H9 (cell line): ENCODE measurements at regions not wholly inside any gene's neighbourhood (a gene's known extent, or its start where the extent isn't known, plus 50 kb on each side); places are given as distances from the start of the nearest gene placed in this dataset.

Experiments
- DNase-seq: peaks from one replicate; pipeline ENCODE4 v3.0.0-alpha.2; 2017
- H2AFZ ChIP-seq: one replicate; pipeline ENCODE4 v1.6.1; 2013; ENCODE audit warnings: mild to moderate bottlenecking, low read length, control low read depth, moderate library complexity
- H2AK5ac ChIP-seq: 2 replicates; pipeline ENCODE4 v1.6.1; 2013; ENCODE audit warnings: low read length, control low read depth, mixed read lengths; ENCODE audit not compliant: insufficient read length
- H2BK120ac ChIP-seq: one replicate; pipeline ENCODE4 v1.6.1; 2013; ENCODE audit warnings: low read depth, mild to moderate bottlenecking, low read length, control low read depth, inconsistent platforms; ENCODE audit not compliant: poor library complexity, severe bottlenecking
- H2BK12ac ChIP-seq: 2 replicates; pipeline ENCODE4 v1.6.1; 2013; ENCODE audit warnings: low read length, control low read depth, mixed read lengths, low read depth; ENCODE audit not compliant: insufficient read length
- H2BK15ac ChIP-seq: 2 replicates; pipeline ENCODE4 v1.6.1; 2013; ENCODE audit warnings: low read depth, low read length, control low read depth
- H2BK20ac ChIP-seq: one replicate; pipeline ENCODE4 v1.6.1; 2013; ENCODE audit warnings: low read depth, mild to moderate bottlenecking, low read length, control low read depth, inconsistent platforms; ENCODE audit not compliant: poor library complexity, severe bottlenecking
- H2BK5ac ChIP-seq: 2 replicates; pipeline ENCODE4 v1.6.1; 2013; ENCODE audit warnings: low read length, control low read depth, mixed read lengths; ENCODE audit not compliant: insufficient read length
- H3K14ac ChIP-seq: 2 replicates; pipeline ENCODE4 v1.6.1; 2013; ENCODE audit warnings: low read length, control low read depth; ENCODE audit not compliant: insufficient read depth
- H3K18ac ChIP-seq: 2 replicates; pipeline ENCODE4 v1.6.1; 2013; ENCODE audit warnings: low read depth, mild to moderate bottlenecking, mixed read lengths, low read length, control low read depth; ENCODE audit not compliant: insufficient read length
- H3K23ac ChIP-seq: 2 replicates; pipeline ENCODE4 v1.6.1; 2013; ENCODE audit warnings: low read length, control low read depth, mixed read lengths, low read depth; ENCODE audit not compliant: insufficient read length
- H3K23me2 ChIP-seq: 2 replicates; pipeline ENCODE4 v1.6.1; 2013; ENCODE audit warnings: low read depth, mild to moderate bottlenecking, mixed read lengths, low read length, control low read depth; ENCODE audit not compliant: insufficient read length, poor library complexity, severe bottlenecking
- H3K27ac ChIP-seq: 2 replicates; pipeline ENCODE4 v1.5.1; 2013; ENCODE audit warnings: low read length, control low read depth, mixed read lengths, low read depth; ENCODE audit not compliant: insufficient read length
- H3K27me3 ChIP-seq: 2 replicates; pipeline ENCODE4 v1.6.1; 2013; ENCODE audit warnings: low read length, control low read depth, inconsistent platforms; ENCODE audit not compliant: insufficient read depth
- H3K4ac ChIP-seq: 2 replicates; pipeline ENCODE4 v1.6.1; 2013; ENCODE audit warnings: low read depth, mild to moderate bottlenecking, control low read depth, inconsistent platforms, low read length, moderate library complexity
- H3K4me1 ChIP-seq: 2 replicates; pipeline ENCODE4 v1.6.1; 2013; ENCODE audit warnings: low read length, control low read depth, inconsistent platforms; ENCODE audit not compliant: insufficient read depth
- H3K4me2 ChIP-seq: 2 replicates; pipeline ENCODE4 v1.6.1; 2013; ENCODE audit warnings: low read length, control low read depth, mixed read lengths; ENCODE audit not compliant: insufficient read length, insufficient read depth
- H3K56ac ChIP-seq: 2 replicates; pipeline ENCODE4 v1.6.1; 2013; ENCODE audit warnings: low read depth, mild to moderate bottlenecking, mixed read lengths, low read length, control low read depth; ENCODE audit not compliant: insufficient read length
- H3K79me1 ChIP-seq: 2 replicates; pipeline ENCODE4 v1.6.1; 2013; ENCODE audit warnings: low read depth, mild to moderate bottlenecking, moderate library complexity, low read length, control low read depth, inconsistent platforms; ENCODE audit not compliant: insufficient read depth, poor library complexity, severe bottlenecking
- H3K79me2 ChIP-seq: 2 replicates; pipeline ENCODE4 v1.6.1; 2013; ENCODE audit warnings: low read length, control low read depth, inconsistent platforms; ENCODE audit not compliant: insufficient read depth
- H3K9ac ChIP-seq: 2 replicates; pipeline ENCODE4 v1.6.1; 2013; ENCODE audit warnings: low read length, control low read depth, mixed read lengths; ENCODE audit not compliant: insufficient read length; ENCODE audit errors: extremely low read depth
- H3K9me3 ChIP-seq: one replicate; pipeline ENCODE4 v1.6.1; 2013; ENCODE audit warnings: low read depth, low read length, inconsistent platforms; ENCODE audit not compliant: control insufficient read depth
- H3T11ph ChIP-seq: one replicate; pipeline ENCODE4 v1.6.1; 2013; ENCODE audit warnings: mild to moderate bottlenecking, low read length, control low read depth, inconsistent platforms
- H4K20me1 ChIP-seq: one replicate; pipeline ENCODE4 v1.6.1; 2013; ENCODE audit not compliant: control insufficient read depth, insufficient read length, insufficient read depth
- H4K5ac ChIP-seq: 2 replicates; pipeline ENCODE4 v1.6.1; 2013; ENCODE audit warnings: low read depth, mild to moderate bottlenecking, mixed read lengths, low read length, control low read depth; ENCODE audit not compliant: insufficient read length
- H4K8ac ChIP-seq: replicated peaks from 2 replicates; pipeline ENCODE4 v1.6.1; 2013; ENCODE audit warnings: low read length, control low read depth, mixed read lengths, low read depth; ENCODE audit not compliant: insufficient read length
- H4K91ac ChIP-seq: 2 replicates; pipeline ENCODE4 v1.6.1; 2013; ENCODE audit warnings: low read depth, mild to moderate bottlenecking, moderate library complexity, mixed read lengths, low read length, control low read depth; ENCODE audit not compliant: insufficient read length
- H3K27ac Mint-ChIP-seq, 3 experiments: 2 replicates in 2 of 3; 3 replicates in 1 of 3; pipeline ENCODE4 v1.8.0; 2020 to 2021; ENCODE audit warnings: mixed read lengths in 3 of 3, mild to moderate bottlenecking in 1 of 3, moderate library complexity in 1 of 3
- H3K27me3 Mint-ChIP-seq: 2 replicates; pipeline ENCODE4 v1.8.0; 2021; ENCODE audit warnings: low read depth, mild to moderate bottlenecking, moderate library complexity, mixed read lengths
- H3K36me3 Mint-ChIP-seq, 3 experiments: 2 replicates in 2 of 3; 3 replicates in 1 of 3; pipeline ENCODE4 v1.8.0; 2020 to 2021; ENCODE audit warnings: low read depth in 3 of 3, mixed read lengths in 3 of 3; ENCODE audit not compliant: insufficient read depth in 1 of 3
- H3K4me1 Mint-ChIP-seq, 2 experiments: 2 replicates each; pipeline ENCODE4 v1.8.0; 2020; ENCODE audit warnings: mixed read lengths in 2 of 2
- H3K4me3 Mint-ChIP-seq, 2 experiments: 2 replicates in 1 of 2; 3 replicates in 1 of 2; pipeline ENCODE4 v1.8.0; 2020 to 2021; ENCODE audit warnings: mild to moderate bottlenecking in 2 of 2, mixed read lengths in 2 of 2, moderate library complexity in 1 of 2
- H3K9me3 Mint-ChIP-seq, 2 experiments: 2 replicates in 1 of 2; 3 replicates in 1 of 2; pipeline ENCODE4 v1.8.0; 2020; ENCODE audit warnings: mild to moderate bottlenecking in 2 of 2, mixed read lengths in 2 of 2, moderate library complexity in 1 of 2
- CTCF ChIP-seq: fragments of 200-600 bp; sonication (generic); conservative IDR thresholded peaks from 3 replicates; pipeline ENCODE4 v1.8.0; 2021; ENCODE audit warnings: antibody characterized with exemption, mild to moderate bottlenecking
- WGBS: extraction: QIAGEN DNeasy Blood & Tissue Kit; methylation state at CpG from one replicate; pipeline ENCODE4 v1.1.7; 2013; ENCODE audit warnings: missing lambda C conversion rate, low lambda C conversion rate, mixed read lengths; ENCODE audit not compliant: insufficient read length; ENCODE audit errors: extremely low coverage; 5-methylcytosine and 5-hydroxymethylcytosine counted together

- H3K36me3 Mint-ChIP-seq = no peaks in the 10 kb centered on the region
- Histone ChIP-seq H2AFZ (no peak overlapping the region), H3K4me2 (no peak overlapping the region)
Measured at GRCh38 chr13:40236566-40237168, 429.8 kb downstream of the FOXO1 start.

More at GRCh38 chr13:40236566-40237168, 429.8 kb downstream of the FOXO1 start:
- H3K9me3 ChIP-seq = no peaks in the 10 kb centered on the region
- H3K27ac Mint-ChIP-seq = no peak overlapping the region
- H3K56ac ChIP-seq = no peak overlapping the region
- H2BK5ac ChIP-seq = no peak overlapping the region
- no peak overlapping the region for H3K23ac ChIP-seq
- H4K91ac ChIP-seq = no peak overlapping the region
- no peaks in the 10 kb centered on the region for H3K23me2 ChIP-seq
- H3K9me3 Mint-ChIP-seq = no peaks in the 10 kb centered on the region
- H4K8ac ChIP-seq = no peak overlapping the region
- DNase-seq = no peak
- no peak overlapping the region for H4K5ac ChIP-seq
- H2BK12ac ChIP-seq = no peak overlapping the region
- no peak overlapping the region for H2AK5ac ChIP-seq
- H3K4ac ChIP-seq = no peak overlapping the region
- no peak overlapping the region for H3K18ac ChIP-seq
- H3K9ac ChIP-seq = no peak overlapping the region
- peaks cover 6 to 8% of the 10 kb centered on the region in 2 experiments for H3K4me1 Mint-ChIP-seq
- no peak overlapping the region for H2BK120ac ChIP-seq
- H4K20me1 ChIP-seq = no peaks in the 10 kb centered on the region
- H3K27me3 Mint-ChIP-seq = no peaks in the 10 kb centered on the region
- WGBS = no CpG with 5 or more reads among the region's 12 CpGs
- no peak overlapping the region for H3T11ph ChIP-seq
- H3K27ac ChIP-seq = no peak overlapping the region
- H3K4me3 Mint-ChIP-seq = no peak overlapping the region
- no peaks in the 10 kb centered on the region for H3K27me3 ChIP-seq
- no peak overlapping the region for H2BK15ac ChIP-seq
- H3K14ac ChIP-seq = no peak overlapping the region
- H3K4me1 ChIP-seq = no peaks in the 10 kb centered on the region
- no peak overlapping the region for H2BK20ac ChIP-seq
- H3K79me2 ChIP-seq = no peaks in the 10 kb centered on the region
- no peak for TF ChIP-seq CTCF
- no peaks in the 10 kb centered on the region for H3K79me1 ChIP-seq
